IMR-90 (cell line): ENCODE measurements at regions not wholly inside any gene's neighbourhood (a gene's known extent, or its start where the extent isn't known, plus 50 kb on each side); places are given as distances from the start of the nearest gene placed in this dataset.

Experiments used
- ATAC-seq: fragments of 200-7000 bp; cut with Tn5 transposase; 2 replicates; pipeline ENCODE4 v1.9.1; 2020; ENCODE audit warnings: low read depth, mild to moderate bottlenecking, moderate library complexity
- BruUV-seq: library from RNA; stranded (reverse); fragments of 400-500 nt; replicated peaks from 2 replicates; lab custom pipeline; 2021; lab: Mats Ljungman, UMichigan
- CTCF ChIA-PET: fragments of 300-600 bp; formaldehyde crosslinking; extraction: SDS; loops from one replicate; lab custom pipeline; 2021; ENCODE audit warnings: antibody characterized with exemption; lab: Yijun Ruan, JAX
- POLR2A ChIA-PET: fragments of 300-600 bp; sonication (Branson Sonifier 250); formaldehyde crosslinking; loops from one replicate; lab custom pipeline; 2022; ENCODE audit warnings: antibody characterized with exemption; ENCODE audit not compliant: unreplicated experiment; lab: Charles Lee
- DNase-seq: peaks from one replicate; pipeline ENCODE4 v3.0.0; 2013
- H2AFZ ChIP-seq: replicated peaks from 2 replicates; pipeline ENCODE3; 2013; ENCODE audit warnings: low read length, mild to moderate bottlenecking; ENCODE audit not compliant: poor library complexity
- H2AK5ac ChIP-seq: 2 replicates; pipeline ENCODE4 v1.6.1; 2013; ENCODE audit warnings: low read depth, low read length, inconsistent platforms
- H2AK9ac ChIP-seq: replicated peaks from 2 replicates; pipeline ENCODE3; 2013; ENCODE audit warnings: mild to moderate bottlenecking, low read depth, low read length, moderate library complexity; ENCODE audit not compliant: poor library complexity
- H2BK120ac ChIP-seq: 2 replicates; pipeline ENCODE4 v1.6.1; 2013; ENCODE audit warnings: low read depth, low read length, inconsistent platforms
- H2BK15ac ChIP-seq: 3 replicates; pipeline ENCODE4 v1.6.1; 2013; ENCODE audit warnings: low read depth, low read length, inconsistent platforms
- H2BK20ac ChIP-seq: 2 replicates; pipeline ENCODE4 v1.6.1; 2013; ENCODE audit warnings: low read depth, mild to moderate bottlenecking, inconsistent platforms, low read length, moderate library complexity
- H2BK5ac ChIP-seq: 2 replicates; pipeline ENCODE4 v1.6.1; 2013; ENCODE audit warnings: mild to moderate bottlenecking, low read depth, low read length, inconsistent platforms; ENCODE audit not compliant: poor library complexity, severe bottlenecking
- H3K14ac ChIP-seq: replicated peaks from 2 replicates; pipeline ENCODE4 v1.6.1; 2013; ENCODE audit warnings: low read depth, low read length, inconsistent platforms
- H3K18ac ChIP-seq: 2 replicates; pipeline ENCODE4 v1.6.1; 2013; ENCODE audit warnings: low read depth, low read length, control low read depth
- H3K23ac ChIP-seq: 2 replicates; pipeline ENCODE4 v1.6.1; 2013; ENCODE audit warnings: low read depth, low read length, inconsistent platforms
- H3K27ac ChIP-seq: 2 replicates; pipeline ENCODE4 v1.5.1; 2013; ENCODE audit warnings: mild to moderate bottlenecking, control low read depth, low read length; ENCODE audit not compliant: insufficient read depth
- H3K27me3 ChIP-seq: 2 replicates; pipeline ENCODE4 v1.6.1; 2013; ENCODE audit warnings: low read length; ENCODE audit not compliant: control insufficient read depth, insufficient read depth
- H3K36me3 ChIP-seq: 2 replicates; pipeline ENCODE4 v1.6.1; 2013; ENCODE audit warnings: low read length, mixed read lengths; ENCODE audit not compliant: control insufficient read depth, insufficient read depth
- H3K4ac ChIP-seq: 2 replicates; pipeline ENCODE4 v1.6.1; 2013; ENCODE audit warnings: low read depth, low read length, inconsistent platforms
- H3K4me1 ChIP-seq: 2 replicates; pipeline ENCODE4 v1.6.1; 2013; ENCODE audit warnings: low read length, mixed read lengths; ENCODE audit not compliant: control insufficient read depth, insufficient read depth
- H3K4me2 ChIP-seq: 2 replicates; pipeline ENCODE4 v1.6.1; 2013; ENCODE audit warnings: low read depth, mild to moderate bottlenecking, control low read depth, low read length, moderate library complexity
- H3K4me3 ChIP-seq: 2 replicates; pipeline ENCODE4 v1.5.1; 2013; ENCODE audit warnings: low read depth, mild to moderate bottlenecking, control low read depth, low read length, moderate library complexity; ENCODE audit not compliant: insufficient read depth
- H3K56ac ChIP-seq: 2 replicates; pipeline ENCODE4 v1.6.1; 2013; ENCODE audit warnings: low read length, inconsistent platforms; ENCODE audit not compliant: insufficient read depth; ENCODE audit errors: extremely low read depth
- H3K79me1 ChIP-seq, 2 experiments: 2 replicates each; pipeline ENCODE4 v1.6.1; 2013; ENCODE audit warnings: low read length in 2 of 2, inconsistent platforms in 1 of 2, low read depth in 1 of 2
- H3K9ac ChIP-seq: 2 replicates; pipeline ENCODE4 v1.6.1; 2013; ENCODE audit warnings: low read depth, low read length, control low read depth
- H3K9me1 ChIP-seq: 2 replicates; pipeline ENCODE4 v1.6.1; 2013; ENCODE audit warnings: low read length, inconsistent platforms; ENCODE audit not compliant: insufficient read depth
- H3K9me3 ChIP-seq: 2 replicates; pipeline ENCODE4 v1.6.1; 2013; ENCODE audit warnings: low read length; ENCODE audit not compliant: control insufficient read depth, insufficient read depth
- H4K20me1 ChIP-seq: 2 replicates; pipeline ENCODE4 v1.6.1; 2013; ENCODE audit warnings: low read length, inconsistent platforms; ENCODE audit not compliant: insufficient read depth
- H4K5ac ChIP-seq: 2 replicates; pipeline ENCODE4 v1.6.1; 2013; ENCODE audit warnings: mild to moderate bottlenecking, low read depth, low read length, control low read depth
- H4K8ac ChIP-seq, 2 experiments: 2 replicates each; pipeline ENCODE4 v1.6.1; 2013; ENCODE audit warnings: low read depth in 2 of 2, low read length in 2 of 2, control low read depth in 1 of 2, inconsistent platforms in 1 of 2
- H4K91ac ChIP-seq: 2 replicates; pipeline ENCODE4 v1.6.1; 2013; ENCODE audit warnings: low read depth, low read length, inconsistent platforms; ENCODE audit not compliant: insufficient read depth
- BHLHE40 ChIP-seq: fragments of 150-350 bp; IDR thresholded peaks from 2 replicates; pipeline ENCODE4 v1.6.1; 2016; ENCODE audit warnings: mild to moderate bottlenecking, low read depth, low read length
- CEBPB ChIP-seq: IDR thresholded peaks from 2 replicates; pipeline ENCODE4 v1.6.1; 2012; ENCODE audit warnings: low read depth, low read length, improper control_type of control experiment
- CHD1 ChIP-seq: IDR thresholded peaks from 2 replicates; pipeline ENCODE4 v1.6.1; 2012; ENCODE audit warnings: low read depth, low read length, improper control_type of control experiment
- FOS ChIP-seq: fragments of 150-350 bp; IDR thresholded peaks from 2 replicates; pipeline ENCODE4 v1.6.1; 2016; ENCODE audit warnings: low read depth, low read length
- MAFK ChIP-seq: IDR thresholded peaks from 2 replicates; pipeline ENCODE4 v1.6.1; 2012; ENCODE audit warnings: low read depth, low read length, improper control_type of control experiment
- MAZ ChIP-seq: IDR thresholded peaks from 2 replicates; pipeline ENCODE4 v1.6.1; 2012; ENCODE audit warnings: low read depth, mild to moderate bottlenecking, low read length, improper control_type of control experiment, moderate library complexity, borderline replicate concordance
- MXI1 ChIP-seq: IDR thresholded peaks from 2 replicates; pipeline ENCODE4 v1.6.1; 2012; ENCODE audit warnings: low read depth, mild to moderate bottlenecking, low read length, moderate library complexity, borderline replicate concordance
- NFE2L2 ChIP-seq: fragments of 150-350 bp; IDR thresholded peaks from 2 replicates; pipeline ENCODE4 v1.6.1; 2016; ENCODE audit warnings: low read depth, mild to moderate bottlenecking, low read length
- POLR2A ChIP-seq: IDR thresholded peaks from 2 replicates; pipeline ENCODE4 v1.6.1; 2012; ENCODE audit warnings: mild to moderate bottlenecking, low read depth, low read length
- RAD21 ChIP-seq: IDR thresholded peaks from 2 replicates; pipeline ENCODE4 v1.6.1; 2012; ENCODE audit warnings: low read length, improper control_type of control experiment
- RFX5 ChIP-seq: IDR thresholded peaks from 2 replicates; pipeline ENCODE4 v1.8.0; 2012; ENCODE audit warnings: low read depth, mild to moderate bottlenecking, low read length, moderate library complexity
- SMC3 ChIP-seq: fragments of 150-350 bp; IDR thresholded peaks from 2 replicates; pipeline ENCODE4 v1.6.1; 2016; ENCODE audit warnings: low read depth, mild to moderate bottlenecking, antibody characterized with exemption, low read length, moderate library complexity
- dilution Hi-C: fragments of 300-500 bp; cut with HindIII; formaldehyde crosslinking; loops from one replicate; pipeline ENCODE4 v1.14.3; 2018; ENCODE audit warnings: low sequenced_read_pairs; ENCODE audit not compliant: unreplicated experiment
- in situ Hi-C: fragments of 300-500 bp; cut with MboI; formaldehyde crosslinking; loops from 3 replicates; pipeline ENCODE4 v1.14.3; 2019; ENCODE audit warnings: low sequenced_read_pairs, inconsistent platforms, mixed read lengths
- intact Hi-C: fragments of 100-400 bp; cut with micrococcal nuclease; formaldehyde crosslinking; loops from 2 replicates; pipeline ENCODE4 v1.10.0; 2022
- TF ChIP-seq, protein P1 (sequence below): fragments of 150-350 bp; IDR thresholded peaks from 2 replicates; pipeline ENCODE4 v1.6.1; 2016; ENCODE audit warnings: low read depth, mild to moderate bottlenecking, low read length, moderate library complexity, borderline replicate concordance
- TF ChIP-seq, protein P2 (sequence below): conservative IDR thresholded peaks from 2 replicates; pipeline ENCODE4 v1.5.1; 2012; ENCODE audit warnings: mild to moderate bottlenecking, low read depth, low read length, improper control_type of control experiment
- TF ChIP-seq, protein P3 (sequence below): fragments of 150-350 bp; IDR thresholded peaks from 2 replicates; pipeline ENCODE4 v1.6.1; 2017; ENCODE audit warnings: mild to moderate bottlenecking, antibody characterized with exemption, low read length, low read depth

DNA sequence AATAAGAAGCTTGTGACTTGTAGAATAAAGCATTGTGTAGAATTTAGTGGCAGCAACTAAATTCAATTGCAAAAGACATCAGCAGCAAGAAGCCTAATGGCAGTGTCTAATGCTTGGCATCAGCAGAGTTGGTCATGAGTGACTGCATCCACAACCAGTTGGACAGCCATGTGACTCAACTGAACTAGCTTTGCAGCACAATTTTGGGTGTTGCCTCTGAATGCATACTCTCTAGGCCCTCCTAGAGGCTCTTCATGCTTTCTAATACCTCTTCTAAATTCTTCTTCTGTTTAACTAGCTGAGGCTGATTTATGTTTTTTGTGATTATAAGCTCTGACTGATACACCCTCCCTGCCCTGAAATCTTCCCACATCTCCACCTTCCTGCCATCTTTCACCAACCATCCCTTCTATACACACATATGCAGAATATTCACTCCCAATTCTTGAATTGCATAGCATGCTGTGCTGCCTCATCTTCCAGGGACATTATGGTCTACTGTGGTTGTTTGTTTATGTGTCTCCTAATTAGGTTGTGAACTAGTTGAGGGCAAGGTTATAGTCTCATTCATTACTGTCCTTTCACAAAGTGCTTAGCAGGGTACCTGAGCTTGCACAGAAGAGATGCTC, 266.7 kb upstream of the GJB5 start:
- dilution Hi-C loops: no loop called here
- POLR2A ChIA-PET: no interaction called here
- no peaks in the 10 kb centered on the region for H3K36me3 ChIP-seq

More for the DNA sequence above, 266.7 kb upstream of the GJB5 start:
- Histone ChIP-seq H4K91ac (no peak overlapping the region), H3K9me3 (peaks cover 5% of the 10 kb centered on the region; the same call in 1 of the 2 replicates), H3K18ac (no peak overlapping the region), H4K5ac (no peak overlapping the region), H3K27ac (no peak overlapping the region), H4K20me1 (no peaks in the 10 kb centered on the region), H2BK15ac (no peak overlapping the region), H3K9ac (no peak overlapping the region), H3K4ac (no peak overlapping the region), H3K4me3 (no peak overlapping the region), H4K8ac (no peak overlapping the region), H3K4me1 (no peaks in the 10 kb centered on the region), H3K9me1 (no peaks in the 10 kb centered on the region), H2AK9ac (no peak overlapping the region), H2BK5ac (no peak overlapping the region), H2AK5ac (no peak overlapping the region), H3K79me1 (no peaks in the 10 kb centered on the region), H2AFZ (no peak overlapping the region), H3K56ac (no peak overlapping the region), H2BK120ac (no peak overlapping the region), H2BK20ac (no peak overlapping the region), H3K4me2 (no peak overlapping the region), H3K23ac (no peak overlapping the region), H3K14ac (no peak overlapping the region), H3K27me3 (no peaks in the 10 kb centered on the region)
- no peak for DNase-seq
- no peak for ATAC-seq
- intact Hi-C loops: no loop called here
- no TSS peak for BruUV-seq
- TF ChIP-seq CHD1 (no peak), SMC3 (no peak), NFE2L2 (no peak), BHLHE40 (no peak), MXI1 (no peak), RAD21 (no peak), MAFK (no peak), MAZ (no peak), RFX5 (no peak), POLR2A (no peak), CEBPB (no peak), FOS (no peak)
- TF ChIP-seq, protein P1, sequence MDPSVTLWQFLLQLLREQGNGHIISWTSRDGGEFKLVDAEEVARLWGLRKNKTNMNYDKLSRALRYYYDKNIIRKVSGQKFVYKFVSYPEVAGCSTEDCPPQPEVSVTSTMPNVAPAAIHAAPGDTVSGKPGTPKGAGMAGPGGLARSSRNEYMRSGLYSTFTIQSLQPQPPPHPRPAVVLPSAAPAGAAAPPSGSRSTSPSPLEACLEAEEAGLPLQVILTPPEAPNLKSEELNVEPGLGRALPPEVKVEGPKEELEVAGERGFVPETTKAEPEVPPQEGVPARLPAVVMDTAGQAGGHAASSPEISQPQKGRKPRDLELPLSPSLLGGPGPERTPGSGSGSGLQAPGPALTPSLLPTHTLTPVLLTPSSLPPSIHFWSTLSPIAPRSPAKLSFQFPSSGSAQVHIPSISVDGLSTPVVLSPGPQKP: no peak
- TF ChIP-seq, protein P2, sequence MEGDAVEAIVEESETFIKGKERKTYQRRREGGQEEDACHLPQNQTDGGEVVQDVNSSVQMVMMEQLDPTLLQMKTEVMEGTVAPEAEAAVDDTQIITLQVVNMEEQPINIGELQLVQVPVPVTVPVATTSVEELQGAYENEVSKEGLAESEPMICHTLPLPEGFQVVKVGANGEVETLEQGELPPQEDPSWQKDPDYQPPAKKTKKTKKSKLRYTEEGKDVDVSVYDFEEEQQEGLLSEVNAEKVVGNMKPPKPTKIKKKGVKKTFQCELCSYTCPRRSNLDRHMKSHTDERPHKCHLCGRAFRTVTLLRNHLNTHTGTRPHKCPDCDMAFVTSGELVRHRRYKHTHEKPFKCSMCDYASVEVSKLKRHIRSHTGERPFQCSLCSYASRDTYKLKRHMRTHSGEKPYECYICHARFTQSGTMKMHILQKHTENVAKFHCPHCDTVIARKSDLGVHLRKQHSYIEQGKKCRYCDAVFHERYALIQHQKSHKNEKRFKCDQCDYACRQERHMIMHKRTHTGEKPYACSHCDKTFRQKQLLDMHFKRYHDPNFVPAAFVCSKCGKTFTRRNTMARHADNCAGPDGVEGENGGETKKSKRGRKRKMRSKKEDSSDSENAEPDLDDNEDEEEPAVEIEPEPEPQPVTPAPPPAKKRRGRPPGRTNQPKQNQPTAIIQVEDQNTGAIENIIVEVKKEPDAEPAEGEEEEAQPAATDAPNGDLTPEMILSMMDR: no peak
- TF ChIP-seq, protein P3, sequence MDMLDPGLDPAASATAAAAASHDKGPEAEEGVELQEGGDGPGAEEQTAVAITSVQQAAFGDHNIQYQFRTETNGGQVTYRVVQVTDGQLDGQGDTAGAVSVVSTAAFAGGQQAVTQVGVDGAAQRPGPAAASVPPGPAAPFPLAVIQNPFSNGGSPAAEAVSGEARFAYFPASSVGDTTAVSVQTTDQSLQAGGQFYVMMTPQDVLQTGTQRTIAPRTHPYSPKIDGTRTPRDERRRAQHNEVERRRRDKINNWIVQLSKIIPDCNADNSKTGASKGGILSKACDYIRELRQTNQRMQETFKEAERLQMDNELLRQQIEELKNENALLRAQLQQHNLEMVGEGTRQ: no peak
- CTCF ChIA-PET: no interaction called here
- in situ Hi-C loops: no loop called here
